Caco-2 (cell line): ENCODE measurements at regions not wholly inside any gene's neighbourhood (a gene's known extent, or its start where the extent isn't known, plus 50 kb on each side); places are given as distances from the start of the nearest gene placed in this dataset.

Experiments
- BruUV-seq: library from RNA; stranded (reverse); fragments of 400-500 nt; replicated peaks from 2 replicates; lab custom pipeline; 2021; lab: Mats Ljungman, UMichigan
- CTCF ChIA-PET: fragments of 300-600 bp; sonication (Branson Sonifier 250); formaldehyde crosslinking; loops from one replicate; lab custom pipeline; 2022; ENCODE audit warnings: antibody characterized with exemption; lab: Charles Lee
- POLR2A ChIA-PET: fragments of 300-600 bp; sonication (Branson Sonifier 250); formaldehyde crosslinking; loops from one replicate; lab custom pipeline; 2022; ENCODE audit warnings: antibody characterized with exemption; lab: Charles Lee
- DNase-seq, 2 experiments: peaks; one replicate each; pipeline versions ENCODE4 v3.0.0 to v3.0.0-alpha.2; 2020 to 2022
- H3K27me3 ChIP-seq: replicated peaks from 2 replicates; pipeline ENCODE4 v1.6.0; 2011; ENCODE audit warnings: low read length; ENCODE audit not compliant: control insufficient read depth, insufficient read depth
- H3K36me3 ChIP-seq: 2 replicates; pipeline ENCODE4 v1.5.1; 2011; ENCODE audit warnings: low read length; ENCODE audit not compliant: control insufficient read depth, insufficient read depth
- H3K4me1 ChIP-seq: fragments of 250-450 bp; sonication (Bioruptor Pico); 2 replicates; pipeline ENCODE4 v1.5.1; 2020; ENCODE audit warnings: mild to moderate bottlenecking
- H3K4me3 ChIP-seq: 2 replicates; pipeline ENCODE4 v1.5.1; 2011; ENCODE audit warnings: low read depth, mild to moderate bottlenecking, control low read depth, low read length
- H3K9me3 ChIP-seq: fragments of 250-450 bp; sonication (Bioruptor Pico); 2 replicates; pipeline ENCODE4 v1.5.1; 2020; ENCODE audit warnings: mild to moderate bottlenecking, moderate library complexity
- H3K27ac Mint-ChIP-seq: one replicate; pipeline ENCODE4 v1.8.0; 2022; ENCODE audit warnings: mixed read lengths; ENCODE audit not compliant: unreplicated experiment
- H3K27me3 Mint-ChIP-seq: one replicate; pipeline ENCODE4 v1.8.0; 2022; ENCODE audit warnings: mixed read lengths; ENCODE audit not compliant: insufficient read depth, unreplicated experiment
- H3K36me3 Mint-ChIP-seq: one replicate; pipeline ENCODE4 v1.8.0; 2022; ENCODE audit warnings: mild to moderate bottlenecking, mixed read lengths; ENCODE audit not compliant: insufficient read depth, unreplicated experiment
- H3K4me1 Mint-ChIP-seq: one replicate; pipeline ENCODE4 v1.8.0; 2022; ENCODE audit warnings: low read depth, mixed read lengths; ENCODE audit not compliant: unreplicated experiment
- H3K4me3 Mint-ChIP-seq: one replicate; pipeline ENCODE4 v1.8.0; 2022; ENCODE audit warnings: mild to moderate bottlenecking, moderate library complexity, mixed read lengths; ENCODE audit not compliant: unreplicated experiment
- H3K9me3 Mint-ChIP-seq: one replicate; pipeline ENCODE4 v1.8.0; 2022; ENCODE audit warnings: mixed read lengths; ENCODE audit not compliant: unreplicated experiment
- intact Hi-C: fragments of 100-400 bp; cut with micrococcal nuclease; formaldehyde crosslinking; loops from one replicate; pipeline ENCODE4 v1.10.0; 2022; ENCODE audit not compliant: unreplicated experiment
- TF ChIP-seq, protein P1 (sequence below), 2 experiments: fragments of 200-600 bp in 1 of 2; IDR thresholded peaks; 1 replicate in 1 of 2; 2 replicates in 1 of 2; pipeline versions ENCODE4 v1.5.1 to v1.8.0; 2011 to 2022; ENCODE audit warnings: antibody characterized with exemption in 1 of 2, control low read depth in 1 of 2, inconsistent platforms in 1 of 2, low read depth in 1 of 2, low read length in 1 of 2, mild to moderate bottlenecking in 1 of 2, moderate library complexity in 1 of 2; ENCODE audit not compliant: insufficient read depth in 1 of 2, severe bottlenecking in 1 of 2, unreplicated experiment in 1 of 2

DNA sequence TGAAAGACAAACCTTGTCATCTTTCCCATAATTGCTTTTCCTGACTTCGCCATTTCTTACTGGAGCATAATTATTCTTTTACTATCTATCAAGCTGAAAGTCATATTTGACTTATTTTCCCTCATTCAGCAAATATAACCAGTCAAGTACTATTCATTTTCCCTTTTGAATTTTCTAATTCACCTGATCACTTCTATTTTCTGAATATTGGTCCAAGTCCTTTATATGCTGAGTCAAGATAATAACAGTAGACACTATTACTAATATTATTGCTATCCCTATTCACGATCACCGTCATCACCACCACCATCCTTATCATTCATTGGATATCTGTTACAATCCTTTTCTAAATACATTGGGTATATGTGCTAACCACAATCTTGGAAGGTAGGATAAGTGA, 728.0 kb downstream of the NOVA1 start:
- H3K27me3 Mint-ChIP-seq = no peaks in the 10 kb centered on the region
- TF ChIP-seq, protein P1, sequence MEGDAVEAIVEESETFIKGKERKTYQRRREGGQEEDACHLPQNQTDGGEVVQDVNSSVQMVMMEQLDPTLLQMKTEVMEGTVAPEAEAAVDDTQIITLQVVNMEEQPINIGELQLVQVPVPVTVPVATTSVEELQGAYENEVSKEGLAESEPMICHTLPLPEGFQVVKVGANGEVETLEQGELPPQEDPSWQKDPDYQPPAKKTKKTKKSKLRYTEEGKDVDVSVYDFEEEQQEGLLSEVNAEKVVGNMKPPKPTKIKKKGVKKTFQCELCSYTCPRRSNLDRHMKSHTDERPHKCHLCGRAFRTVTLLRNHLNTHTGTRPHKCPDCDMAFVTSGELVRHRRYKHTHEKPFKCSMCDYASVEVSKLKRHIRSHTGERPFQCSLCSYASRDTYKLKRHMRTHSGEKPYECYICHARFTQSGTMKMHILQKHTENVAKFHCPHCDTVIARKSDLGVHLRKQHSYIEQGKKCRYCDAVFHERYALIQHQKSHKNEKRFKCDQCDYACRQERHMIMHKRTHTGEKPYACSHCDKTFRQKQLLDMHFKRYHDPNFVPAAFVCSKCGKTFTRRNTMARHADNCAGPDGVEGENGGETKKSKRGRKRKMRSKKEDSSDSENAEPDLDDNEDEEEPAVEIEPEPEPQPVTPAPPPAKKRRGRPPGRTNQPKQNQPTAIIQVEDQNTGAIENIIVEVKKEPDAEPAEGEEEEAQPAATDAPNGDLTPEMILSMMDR (IDR thresholded peaks at IDR 0.05; ENCODE audit: insufficient read depth in 1 of 2, low read depth in 1 of 2, low read length in 1 of 2, severe bottlenecking in 1 of 2, unreplicated experiment in 1 of 2) = no peak
- H3K9me3 ChIP-seq = no peaks in the 10 kb centered on the region

DNA sequence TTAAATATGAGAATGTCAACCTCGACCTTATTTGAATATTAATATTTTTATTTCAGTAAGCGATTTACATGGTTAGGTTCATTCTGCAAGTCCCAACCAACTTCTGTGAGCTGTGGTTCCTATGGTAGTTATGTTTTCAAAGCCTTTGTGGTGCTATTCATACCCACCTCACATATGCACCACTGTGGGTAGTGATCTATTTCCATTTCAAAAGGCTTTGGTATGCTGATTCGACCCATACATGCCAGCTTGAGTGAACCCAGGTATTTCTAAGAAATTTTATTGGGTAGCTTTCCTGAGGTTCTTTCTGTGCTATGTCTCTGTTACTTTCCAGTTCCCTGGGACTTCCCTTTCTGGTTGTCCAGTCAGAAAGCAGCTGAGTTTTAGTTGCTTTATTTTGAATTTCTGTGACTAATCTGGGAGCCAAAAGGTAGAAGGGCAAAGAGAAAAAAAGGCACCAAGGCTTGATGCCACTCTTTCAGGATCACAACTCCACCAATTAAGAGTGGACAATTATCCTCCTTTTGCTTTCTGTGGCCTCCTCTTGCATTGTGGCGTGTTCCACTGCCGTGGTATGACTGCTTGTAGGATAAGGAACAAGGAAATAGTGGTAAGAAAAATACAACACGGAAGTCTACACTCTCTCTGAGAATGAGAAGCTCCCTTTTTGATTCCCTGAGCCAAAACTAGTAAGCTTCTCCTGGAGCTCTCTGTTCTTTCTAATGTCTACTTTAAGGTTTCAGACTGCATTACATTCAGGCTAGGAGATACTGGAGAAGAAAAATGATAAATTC, 729.1 kb downstream of the NOVA1 start:
- Histone ChIP-seq H3K4me3 (no peak overlapping the region), H3K27me3 (no peaks in the 10 kb centered on the region), H3K9me3 (no peaks in the 10 kb centered on the region), H3K4me1 (no peaks in the 10 kb centered on the region), H3K36me3 (no peaks in the 10 kb centered on the region)
- no peaks in the 10 kb centered on the region for H3K4me1 Mint-ChIP-seq
- H3K4me3 Mint-ChIP-seq = no peak overlapping the region
- intact Hi-C loops = no loop called here
- CTCF ChIA-PET = no interaction called here
- TF ChIP-seq, protein P1 (IDR thresholded peaks at IDR 0.05; ENCODE audit: insufficient read depth in 1 of 2, low read depth in 1 of 2, low read length in 1 of 2, severe bottlenecking in 1 of 2, unreplicated experiment in 1 of 2) = no peak
- POLR2A ChIA-PET = no interaction called here
- no peak overlapping the region for H3K27ac Mint-ChIP-seq
- H3K36me3 Mint-ChIP-seq = no peaks in the 10 kb centered on the region
- DNase-seq = no peak
- H3K27me3 Mint-ChIP-seq = no peaks in the 10 kb centered on the region
- H3K9me3 Mint-ChIP-seq = no peaks in the 10 kb centered on the region
- no TSS peak for BruUV-seq

More for the DNA sequence above, 728.0 kb downstream of the NOVA1 start:
- ChIA-PET POLR2A (no interaction called here), CTCF (no interaction called here)
- Histone ChIP-seq H3K36me3 (no peaks in the 10 kb centered on the region), H3K4me3 (no peak overlapping the region), H3K4me1 (no peaks in the 10 kb centered on the region), H3K27me3 (no peaks in the 10 kb centered on the region)
- H3K4me3 Mint-ChIP-seq = no peak overlapping the region
- no peaks in the 10 kb centered on the region for H3K9me3 Mint-ChIP-seq
- no TSS peak for BruUV-seq
- intact Hi-C loops = no loop called here
- no peaks in the 10 kb centered on the region for H3K36me3 Mint-ChIP-seq
- no peak for DNase-seq
- no peaks in the 10 kb centered on the region for H3K4me1 Mint-ChIP-seq
- no peak overlapping the region for H3K27ac Mint-ChIP-seq

GRCh38 chr14:25861406-25861805, 736.4 kb downstream of the NOVA1 start:
- H3K4me1 Mint-ChIP-seq = no peaks in the 10 kb centered on the region
- Histone ChIP-seq H3K4me3 (no peak overlapping the region), H3K4me1 (no peaks in the 10 kb centered on the region), H3K27me3 (no peaks in the 10 kb centered on the region), H3K9me3 (no peaks in the 10 kb centered on the region), H3K36me3 (no peaks in the 10 kb centered on the region)
- no peaks in the 10 kb centered on the region for H3K9me3 Mint-ChIP-seq
- H3K4me3 Mint-ChIP-seq = no peak overlapping the region
- CTCF ChIA-PET = no interaction called here
- intact Hi-C loops = no loop called here
- POLR2A ChIA-PET = no interaction called here
- H3K27me3 Mint-ChIP-seq = no peaks in the 10 kb centered on the region
- H3K27ac Mint-ChIP-seq = no peak overlapping the region
- no TSS peak for BruUV-seq
- TF ChIP-seq, protein P1 (IDR thresholded peaks at IDR 0.05; ENCODE audit: insufficient read depth in 1 of 2, low read depth in 1 of 2, low read length in 1 of 2, severe bottlenecking in 1 of 2, unreplicated experiment in 1 of 2) = no peak
- H3K36me3 Mint-ChIP-seq = no peaks in the 10 kb centered on the region
- no peak for DNase-seq
